Endothelial cell of hepatic sinusoid (primary cell): ENCODE measurements at regions not wholly inside any gene's neighbourhood (a gene's known extent, or its start where the extent isn't known, plus 50 kb on each side); places are given as distances from the start of the nearest gene placed in this dataset.

Experiments
- in situ Hi-C: cut with HindIII; loops from 2 replicates; pipeline ENCODE4 v1.10.0; 2017; ENCODE audit warnings: low sequenced_read_pairs

DNA sequence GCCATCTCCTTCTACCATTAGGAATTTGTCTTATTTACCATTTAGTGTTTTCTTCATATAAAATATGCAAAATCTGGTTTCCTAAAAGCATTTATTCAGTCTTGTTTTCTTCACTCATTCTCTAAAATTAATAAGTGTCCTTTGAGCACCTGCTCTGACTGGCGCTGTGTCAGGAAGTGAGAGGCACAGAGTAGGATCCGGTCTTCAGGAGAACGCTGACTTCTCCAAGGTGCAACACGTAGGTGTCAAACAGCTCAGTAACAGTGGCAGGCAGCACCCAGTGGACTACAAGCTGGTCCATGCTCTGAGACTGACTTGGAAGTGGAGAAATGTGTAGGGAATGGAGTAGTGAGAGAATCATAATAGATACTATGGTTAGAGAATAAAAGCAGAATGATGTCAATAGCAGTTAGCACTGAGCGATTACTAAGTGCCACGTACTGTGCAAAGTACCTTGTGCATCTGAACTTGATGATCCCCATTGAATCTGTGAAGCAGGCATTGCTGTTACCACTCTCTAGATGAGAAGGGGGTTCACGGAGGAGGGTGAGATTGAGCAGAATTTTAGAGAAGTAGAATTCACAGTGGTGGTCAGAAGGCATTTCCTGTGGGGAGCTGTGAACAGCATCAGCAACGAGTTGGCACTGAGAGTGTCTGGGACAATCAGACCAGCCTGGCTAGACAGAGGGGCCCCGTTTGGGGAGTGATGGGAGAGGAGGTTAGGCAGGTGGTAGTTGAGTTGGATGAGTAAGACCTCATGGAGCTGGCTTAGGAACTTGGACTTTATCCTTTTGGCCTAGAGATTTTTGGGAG is 569.8 kb downstream of the QKI start:
- in situ Hi-C loops, result no loop called here

DNA sequence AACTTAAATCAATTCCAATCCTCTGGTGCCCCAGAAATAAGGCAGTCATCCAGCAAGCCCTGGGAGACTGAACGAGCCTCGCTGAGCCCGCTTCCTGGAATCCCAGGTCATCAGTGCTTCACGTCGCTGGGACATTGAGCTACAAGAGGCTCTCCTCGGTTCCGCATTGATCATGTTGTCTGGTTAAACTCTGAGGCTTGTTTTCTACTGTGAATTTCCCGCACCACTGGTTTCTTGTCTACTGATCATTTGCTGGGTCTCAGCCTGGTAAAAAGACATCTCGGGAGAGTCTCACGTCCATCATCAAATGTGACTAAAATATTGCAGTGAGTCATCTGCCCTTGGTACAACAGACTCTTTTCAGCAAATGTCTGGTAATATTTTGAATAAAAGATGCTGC is 569.2 kb downstream of the QKI start:
- in situ Hi-C loops, result no loop called here

DNA sequence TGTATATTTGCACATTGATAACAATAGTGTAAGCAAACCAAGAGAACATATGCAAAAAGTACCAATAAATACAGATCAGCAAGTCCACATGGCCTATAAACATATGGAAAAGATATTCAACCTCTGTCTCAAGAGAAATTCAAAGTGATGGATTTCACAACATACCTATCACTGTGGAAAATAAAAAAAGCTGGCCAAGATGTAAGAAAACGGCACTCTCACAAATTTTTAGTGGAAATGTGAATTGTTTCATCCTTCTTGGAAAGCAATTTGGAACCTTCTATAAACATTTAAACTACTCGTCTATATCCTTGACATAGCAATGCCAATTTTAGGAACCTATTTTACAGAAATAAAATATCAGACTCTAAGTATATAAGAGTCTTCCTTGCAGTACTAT is 559.8 kb downstream of the QKI start:
- in situ Hi-C loops, result no loop called here

DNA sequence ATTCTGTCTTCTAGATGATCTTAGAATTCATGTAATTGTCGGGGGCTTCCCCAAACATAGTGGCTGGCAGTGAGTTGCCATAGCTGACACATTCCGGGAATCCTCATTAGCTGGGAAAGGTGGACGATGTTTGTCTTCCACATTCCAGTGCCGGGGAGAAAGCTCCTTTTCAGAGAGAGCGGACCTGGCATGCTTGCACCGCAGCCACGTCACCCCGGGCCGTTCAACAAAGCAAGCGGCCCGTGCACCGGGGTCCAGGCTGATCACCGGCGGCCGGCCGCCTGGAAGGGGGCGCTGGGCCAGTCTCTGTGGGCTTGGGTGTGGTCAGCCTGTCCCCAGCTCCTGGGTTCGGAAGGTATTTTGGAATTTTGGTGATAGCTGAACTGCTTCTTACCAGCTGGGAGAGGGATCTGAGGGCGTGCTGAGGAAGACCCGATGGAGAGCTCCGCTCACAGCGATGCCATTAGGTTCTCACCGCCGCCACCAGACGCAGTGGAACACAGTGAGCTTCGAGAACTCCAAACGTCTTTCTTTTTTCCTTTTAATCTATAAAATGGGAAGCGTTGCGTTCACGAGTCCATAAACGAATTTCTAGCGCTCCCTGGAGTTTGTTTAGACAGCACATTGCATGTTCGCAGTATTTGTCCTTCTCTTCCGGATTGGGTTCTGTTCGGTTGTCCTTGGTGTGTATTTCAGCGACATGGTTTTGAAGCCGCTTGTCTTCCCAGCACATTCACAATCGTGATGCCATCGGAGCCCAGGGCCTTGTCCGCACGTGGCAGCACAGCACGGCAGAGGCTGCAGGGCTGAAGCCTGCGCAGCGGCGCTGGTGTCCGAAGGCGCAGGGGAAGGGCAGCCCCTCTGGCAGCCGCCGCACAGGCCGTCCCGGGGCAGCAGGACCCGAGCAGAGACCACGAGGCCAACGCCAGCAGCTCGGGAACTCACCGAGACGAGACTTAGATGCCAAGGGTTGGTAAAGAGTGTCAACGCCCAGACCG is 557.6 kb downstream of the QKI start:
- in situ Hi-C loops, result no loop called here

DNA sequence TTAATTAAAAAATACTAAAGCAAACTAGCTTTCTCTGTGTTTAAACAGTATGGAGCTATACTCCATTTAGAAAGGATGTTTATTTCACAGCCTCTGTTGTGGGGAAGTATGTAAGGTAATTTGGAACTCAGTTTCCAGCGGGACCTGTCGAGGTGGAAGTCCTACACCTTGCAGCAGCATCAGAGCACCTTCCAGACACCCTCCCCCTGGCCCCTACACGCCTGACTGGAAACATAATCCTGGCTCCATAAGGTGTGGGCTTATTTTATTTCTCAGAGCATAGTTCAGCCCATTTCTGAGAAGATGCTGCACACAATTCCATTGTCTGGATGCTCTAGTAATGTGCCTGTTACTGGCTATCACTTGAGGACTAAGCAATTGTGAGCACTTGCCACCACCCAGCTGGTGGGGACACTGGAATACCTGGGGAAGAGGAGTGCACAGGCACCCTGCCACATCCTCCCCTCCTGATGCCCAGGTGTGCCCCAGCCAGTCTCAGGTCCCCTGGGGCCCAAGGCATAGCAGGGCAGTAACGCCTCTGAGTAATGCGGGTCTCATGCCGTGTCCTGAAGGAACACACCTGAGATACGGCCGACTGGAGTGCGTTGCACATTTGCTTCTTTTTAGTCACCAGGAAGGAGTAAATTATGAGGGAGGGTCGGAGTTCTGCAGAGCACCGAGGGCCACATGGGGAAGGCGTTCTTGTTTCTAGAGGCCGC is 556.5 kb downstream of the QKI start:
- in situ Hi-C loops, result no loop called here

DNA sequence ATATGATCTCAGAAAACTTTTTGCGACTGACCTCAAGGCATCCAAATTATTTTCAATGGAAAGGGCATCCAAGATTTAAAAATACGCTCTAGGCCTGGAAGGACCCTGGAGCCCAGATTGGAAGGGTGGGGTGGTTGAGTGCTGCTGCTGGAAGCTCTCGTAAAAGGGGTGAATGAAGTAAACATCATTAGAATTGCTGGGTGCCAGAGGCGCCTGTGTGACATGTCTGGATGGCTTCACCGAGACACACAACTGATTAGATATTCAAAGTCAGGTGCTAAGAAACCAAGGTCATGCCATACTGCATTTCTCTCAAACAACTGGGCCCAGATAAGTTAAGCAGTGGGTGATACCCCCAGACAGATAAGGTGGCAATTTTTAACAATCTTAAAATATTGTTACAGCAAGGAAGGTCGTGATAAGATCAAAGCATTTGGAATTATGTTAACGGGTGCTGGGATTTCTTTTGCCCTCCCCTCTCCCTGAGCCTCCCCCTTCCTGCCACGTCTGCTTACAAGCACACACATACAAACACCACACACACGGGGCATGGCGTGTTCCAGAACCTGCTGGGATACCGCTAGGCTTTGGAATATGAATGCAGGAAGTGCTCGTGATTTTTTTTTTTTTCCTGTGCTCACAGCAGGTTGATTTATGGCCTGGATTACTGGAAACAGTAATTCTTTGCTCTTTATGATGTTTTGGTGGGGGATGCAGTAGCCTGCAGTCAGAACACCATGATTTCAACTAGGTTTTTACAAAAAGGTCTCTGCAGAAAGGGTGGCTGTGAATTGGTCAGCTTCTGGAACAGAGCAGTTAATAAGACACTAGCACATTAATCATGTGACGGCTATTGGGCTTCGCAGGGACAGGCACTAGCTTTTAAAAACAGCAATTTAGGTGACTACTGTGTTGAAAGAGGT is 551.2 kb downstream of the QKI start:
- in situ Hi-C loops, result no loop called here

DNA sequence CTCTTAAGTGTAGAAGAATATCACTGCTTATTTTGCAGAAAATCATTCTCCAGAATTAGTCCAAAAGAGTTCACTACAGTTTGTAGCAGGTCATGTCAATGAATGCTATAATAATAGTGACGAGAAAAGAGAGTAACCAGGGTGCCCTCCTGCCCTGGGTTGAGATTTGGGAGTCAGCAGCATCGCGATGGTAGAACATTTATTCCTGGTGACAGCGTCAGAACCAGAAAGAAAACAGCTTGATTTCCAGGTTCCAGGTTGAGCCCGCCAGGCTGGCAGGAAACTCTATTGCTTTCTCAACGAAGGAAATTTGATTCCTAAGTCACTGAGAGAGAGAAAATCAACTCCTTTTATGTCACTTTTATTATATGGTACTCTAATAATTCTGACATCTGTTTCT is 550.3 kb downstream of the QKI start:
- in situ Hi-C loops, result no loop called here

DNA sequence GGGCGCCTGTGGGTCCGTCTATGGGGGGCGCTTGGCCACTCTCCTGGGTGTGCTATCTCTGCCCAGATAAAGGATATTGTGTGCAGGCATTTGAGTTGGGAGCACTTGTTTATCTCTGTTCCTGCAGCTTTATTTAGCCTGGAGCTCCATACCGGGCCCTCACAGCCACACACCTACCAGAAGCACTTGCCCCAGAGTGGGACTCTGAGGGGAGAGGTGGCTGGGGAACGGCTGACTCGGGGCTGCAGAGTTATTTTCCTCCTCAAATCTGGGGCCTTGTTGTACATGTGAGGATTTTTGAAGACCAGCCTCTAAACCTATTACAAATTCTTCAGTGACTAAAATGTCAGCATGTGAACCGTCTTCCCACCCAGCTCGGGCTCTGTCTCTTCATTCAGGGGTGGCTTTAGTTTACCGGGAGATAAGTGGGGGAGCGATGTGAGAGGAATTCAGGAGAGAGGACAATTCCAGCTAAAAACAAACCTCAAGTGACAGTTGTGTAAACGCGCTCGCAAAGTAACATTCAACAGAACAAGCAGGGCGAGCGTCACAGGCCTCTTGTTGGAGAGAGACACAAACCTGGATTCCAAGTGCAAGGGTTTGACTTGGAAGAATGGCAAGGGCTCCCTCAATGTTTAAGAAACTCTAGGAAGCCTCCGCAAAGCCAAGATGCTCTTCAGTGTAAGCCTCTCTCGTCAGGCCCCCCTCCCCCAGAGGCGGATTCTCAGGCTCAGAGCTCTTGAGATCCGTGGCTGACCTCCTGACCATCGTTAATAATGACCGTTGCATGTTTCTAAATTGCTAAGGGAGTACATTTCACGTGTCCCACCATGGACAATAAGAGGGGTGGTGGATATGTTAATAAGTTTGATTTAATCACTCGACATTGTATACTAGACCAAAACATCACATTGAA is 548.9 kb downstream of the QKI start:
- in situ Hi-C loops, result no loop called here

DNA sequence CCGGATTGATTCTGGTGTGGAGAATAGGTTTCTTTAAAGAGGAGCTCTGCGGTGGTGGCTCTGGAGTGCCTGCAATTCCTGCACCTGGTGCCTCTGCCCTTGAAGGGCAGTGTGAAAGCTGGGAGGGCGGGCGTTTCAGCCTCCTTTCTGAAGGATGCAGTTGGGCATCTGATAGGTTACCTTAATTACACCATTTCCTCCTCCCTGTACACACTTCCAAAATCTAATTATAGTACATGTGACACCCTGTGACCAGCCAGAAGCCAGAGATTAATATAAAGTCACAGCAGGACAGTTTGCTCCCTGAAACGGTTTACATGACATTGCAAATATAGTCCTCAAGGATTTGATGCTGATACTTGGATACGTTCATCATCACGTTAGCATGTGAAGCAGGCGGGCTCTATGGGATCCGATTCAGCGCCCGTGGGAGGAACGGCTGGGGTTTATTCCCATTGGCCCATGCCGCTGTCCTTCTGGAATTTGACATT is 548.2 kb downstream of the QKI start:
- in situ Hi-C loops, result no loop called here

DNA sequence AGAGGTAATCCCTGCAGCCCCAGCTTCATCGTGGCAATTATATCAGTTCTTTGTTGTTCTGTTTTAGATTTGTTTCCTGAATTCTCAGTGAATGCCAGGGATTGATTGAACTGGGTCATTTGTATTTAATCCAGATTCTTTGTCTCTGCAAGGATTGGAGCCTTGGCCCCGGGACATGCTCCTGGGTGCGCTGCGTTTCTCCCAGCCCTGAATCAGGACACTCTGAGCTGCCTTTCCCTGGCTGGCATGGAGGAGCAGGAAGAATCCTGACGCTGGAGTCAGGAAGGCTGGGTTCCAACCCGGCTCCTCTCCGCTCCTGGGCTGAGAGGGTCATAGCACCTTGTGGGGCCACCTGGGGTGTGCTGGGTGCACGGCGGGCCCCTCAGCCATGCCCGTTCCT is 545.6 kb downstream of the QKI start:
- in situ Hi-C loops, result no loop called here

DNA sequence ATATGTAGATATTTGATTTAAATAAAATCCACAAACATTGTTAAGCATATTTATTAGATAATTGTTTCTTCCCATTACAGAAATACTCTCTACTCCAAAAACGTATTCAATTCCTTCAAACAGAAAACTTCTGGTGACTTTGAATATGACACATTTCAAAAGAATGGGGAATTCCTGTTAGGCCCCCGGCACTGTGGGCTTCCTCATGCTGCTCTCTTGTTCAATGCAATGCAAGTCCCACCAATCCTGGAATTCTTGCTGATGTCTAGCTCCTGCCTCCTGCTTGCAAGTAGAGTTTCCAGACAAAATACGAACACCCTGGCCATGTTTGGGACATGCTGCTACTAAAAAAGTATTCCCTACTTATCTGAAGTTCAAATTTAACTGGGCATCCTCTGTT is 544.1 kb downstream of the QKI start:
- in situ Hi-C loops, result no loop called here

DNA sequence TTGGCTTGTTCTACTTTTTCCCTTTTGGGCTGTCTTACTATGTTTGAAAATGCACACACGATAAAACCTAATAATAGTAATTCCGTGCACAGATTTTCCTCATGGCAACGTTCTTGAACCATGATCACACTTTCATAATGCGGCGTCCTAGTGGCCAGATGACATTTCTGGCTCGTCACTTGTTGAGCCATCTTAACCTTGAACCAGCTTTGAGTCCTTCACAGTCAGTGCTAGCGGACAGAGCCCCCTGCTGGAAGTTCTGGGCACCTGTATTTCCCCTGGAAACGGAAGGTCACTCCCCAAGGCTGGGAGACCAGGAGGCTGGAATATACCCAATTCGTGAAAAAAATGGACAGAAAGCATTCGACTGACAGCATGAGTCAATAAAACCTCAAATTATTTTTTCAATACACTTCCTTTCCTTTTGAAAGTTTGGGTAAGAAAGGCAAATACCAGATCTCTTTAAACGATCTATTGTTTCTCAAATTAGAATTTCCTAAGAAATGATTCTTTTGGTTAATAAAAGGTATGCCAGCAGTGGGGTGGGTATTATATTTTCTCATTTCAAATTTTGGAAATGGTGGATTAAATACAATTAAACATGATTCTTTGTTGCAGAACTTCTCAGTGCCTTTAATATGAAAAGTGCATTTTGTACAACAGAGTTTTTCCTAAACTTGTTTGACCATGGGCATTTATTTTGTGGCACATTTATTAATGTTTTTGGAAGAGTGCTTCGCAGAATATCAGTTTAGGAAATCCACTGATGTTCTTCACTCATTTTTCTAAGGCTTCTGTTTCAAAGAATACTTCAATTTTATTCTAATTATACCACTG is 542.3 kb downstream of the QKI start:
- in situ Hi-C loops, result no loop called here

DNA sequence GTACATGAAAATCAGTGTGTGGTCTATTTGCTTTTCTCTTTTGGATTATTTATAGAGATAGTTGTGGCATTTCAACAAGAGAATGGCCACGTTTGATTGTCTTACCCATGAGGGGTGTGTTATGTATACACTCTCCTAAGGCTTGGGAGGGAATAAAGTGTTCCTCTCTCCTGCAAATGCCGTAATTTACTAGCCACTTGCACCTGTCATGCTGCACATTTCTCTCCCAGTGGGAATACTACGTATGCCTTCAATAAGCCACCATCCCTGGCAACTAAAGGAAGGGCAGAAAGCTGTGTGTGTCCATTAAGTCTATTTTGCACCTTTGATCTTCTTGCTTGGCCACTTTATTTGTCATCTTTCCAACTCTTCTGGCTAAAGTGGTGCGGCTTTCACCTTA is 541.2 kb downstream of the QKI start:
- in situ Hi-C loops, result no loop called here

DNA sequence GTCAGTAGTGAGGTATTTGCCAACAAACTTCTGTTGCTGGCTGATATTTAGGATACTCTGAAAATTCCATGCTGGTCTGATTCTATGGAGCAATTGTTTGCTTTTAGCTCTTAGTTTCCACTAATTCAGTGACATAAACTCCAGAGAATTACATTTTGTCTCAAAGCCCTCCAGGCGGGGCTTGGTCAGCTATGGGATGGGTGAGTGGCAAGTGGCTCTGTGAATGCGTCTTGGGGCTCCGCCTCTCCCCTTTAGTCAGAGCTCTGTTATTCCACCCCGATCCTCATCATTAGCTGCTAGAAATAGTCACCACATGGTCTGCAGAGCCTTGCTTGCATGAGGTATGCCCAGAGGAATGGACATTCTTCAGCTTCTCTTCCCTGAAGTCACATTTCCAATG is 540.6 kb downstream of the QKI start:
- in situ Hi-C loops, result no loop called here

DNA sequence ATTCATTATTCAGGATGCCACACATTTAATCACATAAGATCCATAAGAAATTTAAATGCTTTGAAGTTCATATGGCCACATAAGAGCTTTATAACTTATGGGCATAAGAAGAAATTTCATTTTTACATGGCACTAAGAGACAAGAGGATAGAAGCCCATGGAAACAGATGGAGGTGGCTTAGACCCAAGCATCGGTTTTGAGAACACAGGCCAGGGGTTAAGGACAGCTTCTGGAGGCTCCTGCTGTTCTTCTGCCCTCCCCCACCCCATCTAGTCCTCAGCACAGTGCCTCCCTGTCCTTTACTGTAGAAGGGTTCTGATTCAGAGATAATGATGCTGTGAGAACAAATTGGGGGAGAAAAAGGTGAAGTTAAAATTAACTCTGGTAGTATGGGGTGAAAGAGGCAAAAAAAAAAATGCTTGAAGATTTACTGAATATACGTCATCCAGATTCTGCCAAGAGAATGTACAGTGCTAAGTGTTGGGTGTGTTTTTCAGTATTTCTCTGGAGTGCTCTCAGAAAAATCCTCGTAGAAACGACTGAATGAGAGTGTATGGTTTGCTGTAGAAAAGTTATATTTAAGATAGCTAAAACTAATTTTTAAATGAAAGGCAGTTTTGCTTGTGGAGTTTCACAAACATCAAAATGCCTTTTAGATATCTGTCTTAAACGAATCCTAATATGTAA is 539.7 kb downstream of the QKI start:
- in situ Hi-C loops, result no loop called here

DNA sequence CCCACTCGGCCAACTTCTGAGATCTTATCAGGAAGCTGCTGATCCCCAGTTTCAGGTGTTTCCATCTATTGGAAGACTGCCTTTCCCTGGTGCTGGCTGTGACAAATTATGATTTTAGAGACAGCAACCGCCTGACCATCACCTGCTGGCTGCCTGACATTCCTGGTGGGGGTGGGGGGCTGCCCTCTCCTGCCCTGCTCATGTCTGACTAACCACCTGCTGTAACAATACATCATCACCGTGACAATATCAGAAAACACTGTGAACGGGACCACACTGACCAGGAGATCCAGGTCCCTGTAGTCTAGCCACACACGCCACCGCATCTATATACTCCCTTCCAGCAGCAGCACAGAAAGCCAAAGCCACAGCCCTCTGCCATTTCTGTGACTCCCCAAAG is 537.5 kb downstream of the QKI start:
- in situ Hi-C loops, result no loop called here

DNA sequence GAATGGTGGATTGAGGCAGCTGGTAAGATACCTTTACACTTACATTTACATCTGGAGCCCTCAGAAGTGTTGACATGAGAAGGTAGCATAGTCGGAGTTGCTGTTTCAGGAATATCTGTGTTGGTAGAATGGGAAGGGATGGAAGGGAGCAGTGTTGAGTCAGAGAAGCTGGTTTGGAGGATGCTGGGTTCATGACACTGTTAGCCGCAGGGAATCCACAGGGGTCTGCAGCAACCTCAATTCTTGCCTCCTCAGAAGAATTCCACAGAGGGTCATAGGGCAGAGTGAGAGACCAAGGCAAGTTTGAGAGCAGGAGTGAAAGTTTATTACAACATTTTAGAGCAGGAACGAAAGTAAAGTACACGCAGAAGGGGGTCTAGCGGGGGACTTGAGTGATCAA is 536.8 kb downstream of the QKI start:
- in situ Hi-C loops, result no loop called here

DNA sequence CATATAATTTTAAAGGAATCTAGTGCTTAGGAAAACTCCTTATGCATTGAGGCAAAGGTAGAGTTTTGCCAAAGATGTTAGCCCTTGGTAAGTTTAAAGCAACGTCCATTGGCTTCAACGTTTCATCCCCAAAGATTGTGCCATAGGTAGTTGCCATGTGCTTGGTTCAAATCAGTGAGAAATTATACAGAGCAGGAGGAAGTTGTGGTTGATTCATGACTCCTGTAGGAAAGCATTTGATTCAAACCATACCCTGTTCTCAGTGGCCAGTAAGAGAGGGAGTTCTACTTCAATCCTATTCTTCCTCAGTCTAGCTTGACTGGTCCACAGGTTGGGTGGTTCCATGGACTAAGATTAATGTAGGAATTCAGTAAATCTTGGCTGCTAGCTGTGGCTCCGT is 535.6 kb downstream of the QKI start:
- in situ Hi-C loops, result no loop called here
